Progenitor cell of endocrine pancreas (in vitro differentiated cells): ENCODE measurements at regions not wholly inside any gene's neighbourhood (a gene's known extent, or its start where the extent isn't known, plus 50 kb on each side); places are given as distances from the start of the nearest gene placed in this dataset.
"Not testable (repeated sequence)": the region's sequence is repeated elsewhere in the genome, so short reads cannot be mapped to it uniquely, and the experiment has no call there.

Experiments
- DNase-seq: peaks from one replicate; pipeline ENCODE4 v3.0.0; 2021; ENCODE audit warnings: low spot score; ENCODE audit not compliant: unreplicated experiment
- H3K27ac Mint-ChIP-seq: 2 replicates; pipeline ENCODE4 v1.8.0; 2021; ENCODE audit warnings: mild to moderate bottlenecking, moderate library complexity, mixed read lengths
- H3K27me3 Mint-ChIP-seq: 2 replicates; pipeline ENCODE4 v1.8.0; 2021; ENCODE audit warnings: mixed read lengths
- H3K36me3 Mint-ChIP-seq: 2 replicates; pipeline ENCODE4 v1.8.0; 2022; ENCODE audit warnings: mixed read lengths; ENCODE audit not compliant: insufficient read depth
- H3K4me1 Mint-ChIP-seq: 2 replicates; pipeline ENCODE4 v1.8.0; 2021; ENCODE audit warnings: low read depth, mixed read lengths
- H3K4me3 Mint-ChIP-seq: 2 replicates; pipeline ENCODE4 v1.8.0; 2021; ENCODE audit warnings: low read depth, mild to moderate bottlenecking, moderate library complexity, mixed read lengths
- H3K9me3 Mint-ChIP-seq: 2 replicates; pipeline ENCODE4 v1.8.0; 2021; ENCODE audit warnings: low read depth, mixed read lengths
- CTCF ChIP-seq: fragments of 200-600 bp; sonication (generic); IDR thresholded peaks from one replicate; pipeline ENCODE4 v1.5.0; 2021; ENCODE audit warnings: antibody characterized with exemption, mild to moderate bottlenecking; ENCODE audit not compliant: unreplicated experiment

GRCh38 chr6:141394125-141394536, 738.6 kb upstream of the GJE1 start:
- no peak overlapping the region for H3K4me3 Mint-ChIP-seq
- no peak overlapping the region for H3K27ac Mint-ChIP-seq
- TF ChIP-seq CTCF: no peak
- H3K27me3 Mint-ChIP-seq: no peaks in the 10 kb centered on the region
- H3K9me3 Mint-ChIP-seq: peaks cover 3% of the 10 kb centered on the region
- DNase-seq: no peak
- no peaks in the 10 kb centered on the region for H3K4me1 Mint-ChIP-seq
- no peaks in the 10 kb centered on the region for H3K36me3 Mint-ChIP-seq

- no peak for DNase-seq
- Mint-ChIP-seq H3K4me1 (no peaks in the 10 kb centered on the region), H3K27me3 (no peaks in the 10 kb centered on the region), H3K9me3 (peaks cover 3% of the 10 kb centered on the region), H3K4me3 (no peak overlapping the region), H3K27ac (no peak overlapping the region), H3K36me3 (no peaks in the 10 kb centered on the region)
- no peak for TF ChIP-seq CTCF
These were observed 739.2 kb upstream of the GJE1 start for GRCh38 chr6:141393405-141394124.

- not testable (repeated sequence) for DNase-seq, H3K4me1 Mint-ChIP-seq, H3K27me3 Mint-ChIP-seq, H3K27ac Mint-ChIP-seq, H3K9me3 Mint-ChIP-seq, H3K36me3 Mint-ChIP-seq, H3K4me3 Mint-ChIP-seq
These were observed 741.6 kb upstream of the GJE1 start for GRCh38 chr6:141391135-141391534.

GRCh38 chr6:141388666-141389065, 744.1 kb upstream of the GJE1 start:
- Mint-ChIP-seq H3K36me3 (no peaks in the 10 kb centered on the region), H3K27ac (no peak overlapping the region)
- no peak for DNase-seq

GRCh38 chr6:141370438-141370837, 762.3 kb upstream of the GJE1 start:
- no peak for DNase-seq
- H3K27ac Mint-ChIP-seq: no peak overlapping the region
- TF ChIP-seq CTCF: no peak
- H3K9me3 Mint-ChIP-seq: peaks cover 7% of the 10 kb centered on the region
- H3K4me3 Mint-ChIP-seq: no peak overlapping the region
- H3K27me3 Mint-ChIP-seq: no peaks in the 10 kb centered on the region
- no peaks in the 10 kb centered on the region for H3K36me3 Mint-ChIP-seq
- no peaks in the 10 kb centered on the region for H3K4me1 Mint-ChIP-seq

More at GRCh38 chr6:141388666-141389065, 744.1 kb upstream of the GJE1 start:
- H3K4me1 Mint-ChIP-seq: peaks cover 10% of the 10 kb centered on the region
- H3K4me3 Mint-ChIP-seq: no peak overlapping the region
- H3K9me3 Mint-ChIP-seq: peaks cover 7% of the 10 kb centered on the region
- H3K27me3 Mint-ChIP-seq: no peaks in the 10 kb centered on the region
- TF ChIP-seq CTCF: no peak

- H3K4me3 Mint-ChIP-seq, H3K27ac Mint-ChIP-seq, H3K9me3 Mint-ChIP-seq, H3K36me3 Mint-ChIP-seq, H3K4me1 Mint-ChIP-seq, H3K27me3 Mint-ChIP-seq, DNase-seq: not testable (repeated sequence)
These were observed 765.9 kb upstream of the GJE1 start for GRCh38 chr6:141366796-141367195.
